ENCODE measurements at regions not wholly inside any gene's neighbourhood (a gene's known extent, or its start where the extent isn't known, plus 50 kb on each side); places are given as distances from the start of the nearest gene placed in this dataset.

DNA sequence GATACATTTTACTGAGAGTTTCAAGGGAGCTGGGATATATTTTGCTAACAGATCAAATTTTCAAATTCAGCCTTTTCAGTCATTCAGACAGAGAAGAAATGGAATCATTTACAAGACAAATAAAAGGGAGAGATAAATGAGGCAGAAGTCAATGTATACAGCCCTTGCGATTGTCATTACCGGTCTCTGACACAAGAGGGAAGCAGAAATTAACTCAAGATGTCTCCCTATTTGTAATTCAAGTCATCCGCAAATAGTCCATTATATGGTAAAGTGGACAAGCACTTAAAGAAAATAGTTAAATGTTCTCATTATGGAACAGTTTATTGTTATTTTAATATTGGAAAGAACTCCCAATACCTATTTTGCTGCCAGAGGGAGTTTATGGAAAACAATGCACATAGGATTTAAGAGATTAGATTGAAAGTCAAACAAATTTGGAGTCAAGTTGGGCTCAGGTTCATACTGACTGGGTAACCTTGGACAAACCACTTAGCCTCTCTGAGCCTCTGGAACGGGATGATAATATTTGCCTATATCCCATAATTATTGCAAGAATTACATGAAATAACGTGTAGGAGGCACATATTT lies 89.3 kb upstream of the PRKCQ start:
- Histone ChIP-seq H2BK20ac (ENCODE audit: low read depth, low read length, poor library complexity, severe bottlenecking) (no peak overlapping the region), H3K14ac (ENCODE audit: insufficient read depth, low read length) (no peak overlapping the region), H3K27ac (ENCODE audit: insufficient read length, low read depth, low read length) (no peak overlapping the region), H3K79me1 (ENCODE audit: insufficient read depth, low read depth, low read length, poor library complexity, severe bottlenecking) (no peaks in the 10 kb centered on the region), H3K9ac (ENCODE audit: extremely low read depth, insufficient read length, low read length) (no peak overlapping the region), H2BK12ac (ENCODE audit: insufficient read length, low read depth, low read length) (no peak overlapping the region), H3K23ac (ENCODE audit: insufficient read length, low read depth, low read length) (no peak overlapping the region), H3K9me3 (ENCODE audit: control insufficient read depth, low read depth, low read length) (no peaks in the 10 kb centered on the region), H4K5ac (ENCODE audit: insufficient read length, low read depth, low read length) (no peak overlapping the region), H2AK5ac (ENCODE audit: insufficient read length, low read length) (no peak overlapping the region), H2BK120ac (ENCODE audit: low read depth, low read length, poor library complexity, severe bottlenecking) (no peak overlapping the region), H3K4me1 (ENCODE audit: insufficient read depth, low read length) (no peaks in the 10 kb centered on the region), H3K79me2 (ENCODE audit: insufficient read depth, low read length) (no peaks in the 10 kb centered on the region), H3K18ac (ENCODE audit: insufficient read length, low read depth, low read length) (no peak overlapping the region), H2AFZ (ENCODE audit: low read length) (no peak overlapping the region), H3K23me2 (ENCODE audit: insufficient read length, low read depth, low read length, poor library complexity, severe bottlenecking) (no peaks in the 10 kb centered on the region), H4K91ac (ENCODE audit: insufficient read length, low read depth, low read length) (no peak overlapping the region), H3K4ac (ENCODE audit: low read depth, low read length) (no peak overlapping the region), H4K20me1 (ENCODE audit: control insufficient read depth, insufficient read depth, insufficient read length) (no peaks in the 10 kb centered on the region), H3K27me3 (ENCODE audit: insufficient read depth, low read length) (no peaks in the 10 kb centered on the region), H4K8ac (replicated peaks; ENCODE audit: insufficient read length, low read depth, low read length) (no peak overlapping the region), H3T11ph (ENCODE audit: low read length) (no peak overlapping the region), H2BK5ac (ENCODE audit: insufficient read length, low read length) (no peak overlapping the region), H3K4me2 (ENCODE audit: insufficient read depth, insufficient read length, low read length) (no peak overlapping the region), H2BK15ac (ENCODE audit: low read depth, low read length) (no peak overlapping the region), H3K56ac (ENCODE audit: insufficient read length, low read depth, low read length) (no peak overlapping the region)
- 0 out of 5 replicates have a peak, but pooled peaks cover 0 to 2% of the 10 kb centered on the region in 2 experiments for H3K9me3 Mint-ChIP-seq
- no peaks in the 10 kb centered on the region for H3K36me3 Mint-ChIP-seq (ENCODE audit: insufficient read depth in 1 of 3, low read depth in 3 of 3)
- TF ChIP-seq, protein P1, sequence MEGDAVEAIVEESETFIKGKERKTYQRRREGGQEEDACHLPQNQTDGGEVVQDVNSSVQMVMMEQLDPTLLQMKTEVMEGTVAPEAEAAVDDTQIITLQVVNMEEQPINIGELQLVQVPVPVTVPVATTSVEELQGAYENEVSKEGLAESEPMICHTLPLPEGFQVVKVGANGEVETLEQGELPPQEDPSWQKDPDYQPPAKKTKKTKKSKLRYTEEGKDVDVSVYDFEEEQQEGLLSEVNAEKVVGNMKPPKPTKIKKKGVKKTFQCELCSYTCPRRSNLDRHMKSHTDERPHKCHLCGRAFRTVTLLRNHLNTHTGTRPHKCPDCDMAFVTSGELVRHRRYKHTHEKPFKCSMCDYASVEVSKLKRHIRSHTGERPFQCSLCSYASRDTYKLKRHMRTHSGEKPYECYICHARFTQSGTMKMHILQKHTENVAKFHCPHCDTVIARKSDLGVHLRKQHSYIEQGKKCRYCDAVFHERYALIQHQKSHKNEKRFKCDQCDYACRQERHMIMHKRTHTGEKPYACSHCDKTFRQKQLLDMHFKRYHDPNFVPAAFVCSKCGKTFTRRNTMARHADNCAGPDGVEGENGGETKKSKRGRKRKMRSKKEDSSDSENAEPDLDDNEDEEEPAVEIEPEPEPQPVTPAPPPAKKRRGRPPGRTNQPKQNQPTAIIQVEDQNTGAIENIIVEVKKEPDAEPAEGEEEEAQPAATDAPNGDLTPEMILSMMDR (conservative IDR thresholded peaks at IDR 0.05) = peak; percentile 86
- no peak for DNase-seq
- H3K4me3 Mint-ChIP-seq = no peak overlapping the region
- no peaks in the 10 kb centered on the region; the same call in 1 of the 2 replicates for H3K27me3 Mint-ChIP-seq (ENCODE audit: low read depth)
- H3K27ac Mint-ChIP-seq = no peak overlapping the region
- H3K4me1 Mint-ChIP-seq = peaks cover 3 to 6% of the 10 kb centered on the region in 2 experiments; a peak in 2 of 4 replicates
- WGBS (ENCODE audit: extremely low coverage, insufficient read length, low lambda C conversion rate) = no CpG with 5 or more reads among the region's 5 CpGs

All from H9 (cell line).